A549 (cell line): ENCODE measurements at regions not wholly inside any gene's neighbourhood (a gene's known extent, or its start where the extent isn't known, plus 50 kb on each side); places are given as distances from the start of the nearest gene placed in this dataset.
"Not testable (repeated sequence)": the region's sequence is repeated elsewhere in the genome, so short reads cannot be mapped to it uniquely, and the experiment has no call there.

ENCODE experiments used
- ATAC-seq, 2 experiments: fragments of 200-7000 bp in 1 of 2; fragments of >200 bp in 1 of 2; cut with Nextera tagmentation in 1 of 2; cut with Tn5 transposase in 1 of 2; 3 replicates each; pipeline versions ENCODE4 v1.8.0 to v1.9.1; 2018 to 2020; ENCODE audit warnings: mild to moderate bottlenecking in 1 of 2, moderate library complexity in 1 of 2
- CTCF ChIA-PET: fragments of 300-600 bp; sonication (Branson Sonifier 250); formaldehyde crosslinking; extraction: SDS; loops from one replicate; lab custom pipeline; 2021; ENCODE audit warnings: antibody characterized with exemption, inconsistent platforms; lab: Yijun Ruan, JAX
- POLR2A ChIA-PET: fragments of 350-600 bp; formaldehyde crosslinking; extraction: SDS; loops from one replicate; lab custom pipeline; 2021; ENCODE audit warnings: antibody characterized with exemption, inconsistent platforms; lab: Yijun Ruan, JAX
- DNase-seq, 2 experiments: peaks; one replicate each; pipeline versions ENCODE4 v3.0.0 to v3.0.0-alpha.2; 2011 to 2016; ENCODE audit warnings: low read depth in 1 of 2, low spot score in 1 of 2
- FAIRE-seq: peaks from 2 replicates; lab custom pipeline; 2011; peaks lifted over from hg19 to GRCh38; lab: Jason Lieb, UNC
- H3K27ac ChIP-seq, 2 experiments: fragments of >200 bp; sonication (Bioruptor Twin); formaldehyde crosslinking; 3 replicates each; pipeline ENCODE4 v1.5.1; 2016 to 2017
- H3K4me1 ChIP-seq: fragments of >200 bp; sonication (Bioruptor Twin); formaldehyde crosslinking; 3 replicates; pipeline ENCODE4 v1.6.1; 2016
- H3K4me2 ChIP-seq: fragments of >200 bp; sonication (Bioruptor Twin); formaldehyde crosslinking; 3 replicates; pipeline ENCODE4 v1.6.1; 2016
- H3K4me3 ChIP-seq: fragments of >200 bp; sonication (Bioruptor Twin); formaldehyde crosslinking; 3 replicates; pipeline ENCODE4 v1.5.1; 2016
- H3K9me3 ChIP-seq: fragments of >200 bp; sonication (Bioruptor Twin); formaldehyde crosslinking; 3 replicates; pipeline ENCODE4 v1.6.1; 2016
- BCL3 ChIP-seq: fragments of >200 bp; sonication (Bioruptor Twin); formaldehyde crosslinking; IDR thresholded peaks from 3 replicates; pipeline ENCODE4 v1.6.1; 2016
- CBX2 ChIP-seq: fragments of 200-600 bp; sonication (generic); IDR thresholded peaks from 2 replicates; pipeline ENCODE4 v1.6.1; 2016; ENCODE audit warnings: low read depth, mild to moderate bottlenecking, borderline replicate concordance
- CTCF ChIP-seq: fragments of >200 bp; sonication (Bioruptor Twin); formaldehyde crosslinking; IDR thresholded peaks from 3 replicates; pipeline ENCODE4 v1.5.1; 2016
- EHMT2 ChIP-seq: fragments of 200-600 bp; sonication (generic); IDR thresholded peaks from 2 replicates; pipeline ENCODE4 v1.6.1; 2016; ENCODE audit warnings: antibody characterized with exemption, low read depth, mild to moderate bottlenecking, moderate library complexity
- FOSL2 ChIP-seq, 2 experiments: fragments of 450-650 bp in 1 of 2; fragments of >200 bp in 1 of 2; sonication (Bioruptor Twin) in 1 of 2; formaldehyde crosslinking; IDR thresholded peaks; 2 replicates each; pipeline versions ENCODE4 v1.5.0 to v1.6.1; 2016 to 2020; ENCODE audit warnings: mild to moderate bottlenecking in 1 of 2, moderate library complexity in 1 of 2
- GATA3 ChIP-seq: IDR thresholded peaks from 2 replicates; pipeline ENCODE4 v1.6.1; 2012; ENCODE audit warnings: borderline replicate concordance
- HES2 ChIP-seq: fragments of >200 bp; sonication (Bioruptor Twin); formaldehyde crosslinking; IDR thresholded peaks from 2 replicates; pipeline ENCODE4 v1.6.1; 2016
- HMGXB4 ChIP-seq: fragments of 250-450 bp; sonication (Bioruptor Pico); IDR thresholded peaks from 2 replicates; pipeline ENCODE4 v1.5.0; 2021; ENCODE audit warnings: mild to moderate bottlenecking, moderate library complexity, borderline replicate concordance
- MAFK ChIP-seq: fragments of 450-650 bp; IDR thresholded peaks from 2 replicates; pipeline ENCODE4 v1.6.1; 2014; ENCODE audit not compliant: partially characterized antibody
- MAZ ChIP-seq: fragments of 150-350 bp; IDR thresholded peaks from 2 replicates; pipeline ENCODE4 v1.6.1; 2014; ENCODE audit warnings: antibody characterized with exemption, low read depth, low read length, borderline replicate concordance
- NR3C1 ChIP-seq: fragments of >200 bp; sonication (Bioruptor Twin); formaldehyde crosslinking; IDR thresholded peaks from 3 replicates; pipeline ENCODE4 v1.6.1; 2017
- POLR2A ChIP-seq: IDR thresholded peaks from 2 replicates; pipeline ENCODE4 v1.6.1; 2012; ENCODE audit warnings: mild to moderate bottlenecking, low read length
- RAD21 ChIP-seq, 2 experiments: fragments of >200 bp in 1 of 2; sonication (Bioruptor Twin) in 1 of 2; formaldehyde crosslinking in 1 of 2; IDR thresholded peaks in 1 of 2; conservative IDR thresholded peaks in 1 of 2; 2 replicates in 1 of 2; 3 replicates in 1 of 2; pipeline ENCODE4 v1.6.1; 2012 to 2018; ENCODE audit warnings: inconsistent platforms in 1 of 2
- RFX5 ChIP-seq: fragments of 450-650 bp; IDR thresholded peaks from 2 replicates; pipeline ENCODE4 v1.7.1; 2014; ENCODE audit warnings: antibody characterized with exemption, mild to moderate bottlenecking, moderate library complexity
- TFCP2L1 ChIP-seq: fragments of 250-450 bp; sonication (Bioruptor Pico); IDR thresholded peaks from 2 replicates; pipeline ENCODE4 v1.5.0; 2021; ENCODE audit warnings: mild to moderate bottlenecking
- TP53 ChIP-seq: fragments of 250-450 bp; sonication (Bioruptor Pico); IDR thresholded peaks from 2 replicates; pipeline ENCODE4 v1.5.0; 2021; ENCODE audit warnings: mild to moderate bottlenecking, moderate library complexity
- ZNF302 ChIP-seq: fragments of 250-450 bp; sonication (Bioruptor Pico); IDR thresholded peaks from 2 replicates; pipeline ENCODE4 v1.9.0; 2021; ENCODE audit warnings: inconsistent platforms, mild to moderate bottlenecking, moderate library complexity
- WGBS: methylation state at CpG from one replicate; pipeline ENCODE4 v1.1.6; 2017; ENCODE audit errors: missing lambda C conversion rate; 5-methylcytosine and 5-hydroxymethylcytosine counted together

- H3K4me3 ChIP-seq: no peak overlapping the region
- ChIA-PET POLR2A (no interaction called here), CTCF (no interaction called here)
- FAIRE-seq (no peak), ATAC-seq (no peak), DNase-seq (no peak)
- H3K4me1 ChIP-seq: no peaks in the 10 kb centered on the region
- 54% methylated on average over 2 of the region's 2 CpGs for whole genome bisulfite sequencing
- no peaks in the 10 kb centered on the region for H3K9me3 ChIP-seq
- no peak for TF ChIP-seq GATA3
- TF ChIP-seq RFX5: no peak
- H3K4me2 ChIP-seq: no peak overlapping the region
- no peak overlapping the region for H3K27ac ChIP-seq
Measured at GRCh38 chr14:52150162-52150561, 81.3 kb upstream of the NID2 start.

- 0 out of 3 replicates have a peak, but pooled peaks cover 2% of the 10 kb centered on the region for H3K9me3 ChIP-seq
- ATAC-seq (no peak), DNase-seq (no peak), FAIRE-seq (no peak)
- ChIA-PET CTCF (interaction anchor here (1.1 kb wide), 1 partner anchor 372 kb away, joined by 3 read pairs; no protein-coding TSS in a partner anchor), POLR2A (no interaction called here)
- H3K4me2 ChIP-seq: no peak overlapping the region
- 0% methylated on average over 1 of the region's 1 CpG for WGBS
- no peaks in the 10 kb centered on the region for H3K4me1 ChIP-seq
- no peak overlapping the region for H3K4me3 ChIP-seq
- no peak overlapping the region for H3K27ac ChIP-seq
- TF ChIP-seq TP53 (CRISPR knock-in tag) (no peak), BCL3 (no peak), NR3C1 (no peak), FOSL2 (IDR thresholded peaks at IDR 0.05) (no peak), FOSL2 (CRISPR knock-in tag; IDR thresholded peaks at IDR 0.05) (no peak), MAFK (no peak), ZNF302 (CRISPR knock-in tag) (no peak), RAD21 (conservative IDR thresholded peaks at IDR 0.05 in 1 of 2, IDR thresholded peaks at IDR 0.05 in 1 of 2) (no peak), POLR2A (no peak), EHMT2 (no peak), MAZ (no peak), CBX2 (no peak), TFCP2L1 (CRISPR knock-in tag) (no peak), HES2 (no peak), CTCF (no peak)
Measured at GRCh38 chr14:52148371-52148770, 79.5 kb upstream of the NID2 start.

GRCh38 chr14:52146504-52146903, 77.6 kb upstream of the NID2 start:
- H3K4me3 ChIP-seq: no peak overlapping the region
- FAIRE-seq: no peak

GRCh38 chr14:52144099-52144498, 75.2 kb upstream of the NID2 start:
- H3K4me3 ChIP-seq, H3K4me1 ChIP-seq, POLR2A ChIA-PET, H3K27ac ChIP-seq, DNase-seq, H3K4me2 ChIP-seq, ATAC-seq, H3K9me3 ChIP-seq, FAIRE-seq: not testable (repeated sequence)
- 27% methylated on average over 2 of the region's 2 CpGs for WGBS
- CTCF ChIA-PET: interaction anchor here (0.6 to 3.4 kb wide), 3 partner anchors 12 to 844 kb away, joined by 3 to 24 read pairs (median 6); no protein-coding TSS in a partner anchor

More at GRCh38 chr14:52146504-52146903, 77.6 kb upstream of the NID2 start:
- no peak overlapping the region for H3K27ac ChIP-seq
- ChIA-PET CTCF (interaction anchor here (0.6 to 1.3 kb wide), 6 partner anchors 12 to 1713 kb away, joined by 3 to 4 read pairs (median 3); no protein-coding TSS in a partner anchor), POLR2A (interaction anchor here (0.6 kb wide), 1 partner anchor 11 kb away, joined by 3 read pairs; no protein-coding TSS in a partner anchor)
- no peak overlapping the region for H3K4me2 ChIP-seq
- H3K4me1 ChIP-seq: no peaks in the 10 kb centered on the region
- ATAC-seq (no peak), DNase-seq (no peak)
- WGBS: 6% methylated on average over 2 of the region's 2 CpGs
- peak in 1 of 2 experiments; percentile 8; a peak in 1 of 5 replicates for TF ChIP-seq RAD21 (conservative IDR thresholded peaks at IDR 0.05 in 1 of 2, IDR thresholded peaks at IDR 0.05 in 1 of 2)
- no peak for TF ChIP-seq HMGXB4 (CRISPR knock-in tag)
- 0 out of 3 replicates have a peak, but pooled peaks cover 2% of the 10 kb centered on the region for H3K9me3 ChIP-seq
